Smooth muscle cell (in vitro differentiated cells): ENCODE measurements at regions not wholly inside any gene's neighbourhood (a gene's known extent, or its start where the extent isn't known, plus 50 kb on each side); places are given as distances from the start of the nearest gene placed in this dataset.

Experiments used
- DNase-seq: peaks from one replicate; lab custom pipeline; 2025; ENCODE audit not compliant: unreplicated experiment; lab: John Stamatoyannopoulos, UW
- H2AFZ ChIP-seq: fragments of 200-600 bp; sonication (generic); 2 replicates; pipeline ENCODE4 v1.6.0; 2016; ENCODE audit warnings: antibody characterized with exemption, low read depth, mild to moderate bottlenecking
- H3F3A ChIP-seq: fragments of 200-600 bp; sonication (generic); 2 replicates; pipeline ENCODE4 v1.6.0; 2017; ENCODE audit warnings: antibody characterized with exemption, low read depth
- H3K27ac ChIP-seq: fragments of 200-600 bp; sonication (generic); 2 replicates; pipeline ENCODE4 v1.5.1; 2016; ENCODE audit warnings: low read depth, mild to moderate bottlenecking
- H3K27me3 ChIP-seq: fragments of 200-600 bp; sonication (generic); 2 replicates; pipeline ENCODE4 v1.6.1; 2016; ENCODE audit warnings: low read depth, mild to moderate bottlenecking
- H3K36me3 ChIP-seq: fragments of 200-600 bp; sonication (generic); 2 replicates; pipeline ENCODE4 v1.5.1; 2016; ENCODE audit warnings: low read depth
- H3K4me1 ChIP-seq: fragments of 200-600 bp; sonication (generic); 2 replicates; pipeline ENCODE4 v1.5.1; 2016; ENCODE audit warnings: low read depth
- H3K4me2 ChIP-seq: fragments of 200-600 bp; sonication (generic); 2 replicates; pipeline ENCODE4 v1.6.0; 2016; ENCODE audit warnings: mild to moderate bottlenecking
- H3K4me3 ChIP-seq: fragments of 200-600 bp; sonication (generic); 2 replicates; pipeline ENCODE4 v1.5.1; 2016; ENCODE audit warnings: mild to moderate bottlenecking
- H3K79me2 ChIP-seq: fragments of 200-600 bp; sonication (generic); 2 replicates; pipeline ENCODE4 v1.6.0; 2016; ENCODE audit warnings: low read depth, mild to moderate bottlenecking
- H3K9ac ChIP-seq: fragments of 200-600 bp; sonication (generic); 2 replicates; pipeline ENCODE4 v1.6.0; 2016; ENCODE audit warnings: low read depth
- H3K9me3 ChIP-seq: fragments of 200-600 bp; sonication (generic); replicated peaks from 2 replicates; pipeline ENCODE4 v1.5.1; 2016; ENCODE audit warnings: low read depth
- H4K20me1 ChIP-seq: fragments of 200-600 bp; sonication (generic); 2 replicates; pipeline ENCODE4 v1.6.0; 2016; ENCODE audit warnings: low read depth
- CTCF ChIP-seq: fragments of 200-600 bp; sonication (generic); IDR thresholded peaks from 2 replicates; pipeline ENCODE4 v1.5.1; 2017; ENCODE audit warnings: borderline replicate concordance, mild to moderate bottlenecking, antibody characterized with exemption; ENCODE audit not compliant: insufficient read depth, poor library complexity, severe bottlenecking
- WGBS: methylation state at CpG from one replicate; pipeline ENCODE4 v1.1.7; 2016; ENCODE audit warnings: low lambda C conversion rate; 5-methylcytosine and 5-hydroxymethylcytosine counted together

GRCh38 chr1:213466541-213466940 is 415.5 kb downstream of the RPS6KC1 start:
- H2AFZ ChIP-seq = no peak overlapping the region
- no peaks in the 10 kb centered on the region for H3K4me1 ChIP-seq
- no peaks in the 10 kb centered on the region for H4K20me1 ChIP-seq
- H3K9ac ChIP-seq = no peak overlapping the region
- H3K4me3 ChIP-seq = no peak overlapping the region
- H3K79me2 ChIP-seq = no peaks in the 10 kb centered on the region
- no peaks in the 10 kb centered on the region for H3K9me3 ChIP-seq
- no peak for DNase-seq
- no peaks in the 10 kb centered on the region for H3F3A ChIP-seq
- H3K27ac ChIP-seq = peak overlapping the region; percentile 84
- H3K27me3 ChIP-seq = no peaks in the 10 kb centered on the region
- no peak for TF ChIP-seq CTCF
- no peak overlapping the region for H3K4me2 ChIP-seq
- H3K36me3 ChIP-seq = no peaks in the 10 kb centered on the region

DNA sequence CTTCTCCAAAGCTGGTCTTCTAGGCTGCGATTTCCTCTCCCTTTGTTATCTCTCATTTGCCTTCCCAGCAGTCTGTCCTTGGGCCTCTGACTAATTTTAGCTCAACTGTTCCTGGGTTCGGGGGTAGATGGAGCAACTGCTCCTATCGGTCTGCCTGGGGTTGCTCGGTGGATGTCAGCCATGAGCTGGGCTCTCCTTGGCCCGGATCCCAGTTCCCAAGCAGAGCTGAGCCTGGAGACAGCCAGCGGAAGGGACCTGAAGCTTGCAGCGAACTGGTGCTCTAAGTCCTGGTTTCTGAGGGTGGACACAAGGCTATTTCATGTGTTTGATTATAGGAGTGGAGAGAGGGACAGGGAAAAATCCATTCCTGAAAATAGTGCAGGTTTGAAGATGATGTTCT is 423.0 kb downstream of the RPS6KC1 start:
- Histone ChIP-seq H3K27me3 (no peaks in the 10 kb centered on the region), H4K20me1 (no peaks in the 10 kb centered on the region), H3F3A (no peaks in the 10 kb centered on the region), H3K4me1 (no peaks in the 10 kb centered on the region), H3K79me2 (no peaks in the 10 kb centered on the region), H3K36me3 (no peaks in the 10 kb centered on the region), H2AFZ (no peak overlapping the region), H3K4me3 (no peak overlapping the region), H3K9ac (no peak overlapping the region), H3K27ac (no peak overlapping the region), H3K9me3 (no peaks in the 10 kb centered on the region), H3K4me2 (no peak overlapping the region)
- WGBS = 63% methylated on average over 7 of the region's 7 CpGs
- TF ChIP-seq CTCF = no peak
- DNase-seq = no peak

- no peaks in the 10 kb centered on the region for H3K27me3 ChIP-seq
- no peak overlapping the region for H3K9ac ChIP-seq
- H3K9me3 ChIP-seq = no peaks in the 10 kb centered on the region
- no peak overlapping the region for H3K4me3 ChIP-seq
- WGBS = 82% methylated on average over 2 of the region's 2 CpGs
- H3K36me3 ChIP-seq = no peaks in the 10 kb centered on the region
- H3K79me2 ChIP-seq = no peaks in the 10 kb centered on the region
- no peak overlapping the region for H2AFZ ChIP-seq
- TF ChIP-seq CTCF = no peak
- no peaks in the 10 kb centered on the region for H3K4me1 ChIP-seq
- H3K4me2 ChIP-seq = no peak overlapping the region
- H4K20me1 ChIP-seq = no peaks in the 10 kb centered on the region
- H3F3A ChIP-seq = no peaks in the 10 kb centered on the region
- DNase-seq = no peak
- no peak overlapping the region for H3K27ac ChIP-seq
Observed at GRCh38 chr1:213481395-213481794, 430.4 kb downstream of the RPS6KC1 start.

- no peaks in the 10 kb centered on the region for H3F3A ChIP-seq
- no peak for TF ChIP-seq CTCF
- H3K27ac ChIP-seq = no peak overlapping the region
- H3K4me1 ChIP-seq = no peaks in the 10 kb centered on the region
- DNase-seq = no peak
- H3K79me2 ChIP-seq = no peaks in the 10 kb centered on the region
- no peak overlapping the region for H3K4me3 ChIP-seq
- no peaks in the 10 kb centered on the region for H3K9me3 ChIP-seq
- WGBS = 84% methylated on average over 3 of the region's 3 CpGs
- H3K4me2 ChIP-seq = no peak overlapping the region
- no peaks in the 10 kb centered on the region for H4K20me1 ChIP-seq
- H3K27me3 ChIP-seq = peaks cover 5% of the 10 kb centered on the region
- H2AFZ ChIP-seq = no peak overlapping the region
- no peak overlapping the region for H3K9ac ChIP-seq
- H3K36me3 ChIP-seq = no peaks in the 10 kb centered on the region
Observed at GRCh38 chr1:213484333-213484732, 433.3 kb downstream of the RPS6KC1 start.
